Ishikawa (cell line): ENCODE measurements at regions not wholly inside any gene's neighbourhood (a gene's known extent, or its start where the extent isn't known, plus 50 kb on each side); places are given as distances from the start of the nearest gene placed in this dataset.

Experiments used
- EP300 ChIP-seq: IDR thresholded peaks from 2 replicates; pipeline ENCODE4 v1.6.1; 2012; ENCODE audit warnings: borderline replicate concordance
- NFIC ChIP-seq: IDR thresholded peaks from 2 replicates; pipeline ENCODE4 v1.6.1; 2012
- TAF1 ChIP-seq: IDR thresholded peaks from 2 replicates; pipeline ENCODE4 v1.6.1; 2012; ENCODE audit warnings: low read depth, mild to moderate bottlenecking
- TEAD4 ChIP-seq: IDR thresholded peaks from 2 replicates; pipeline ENCODE4 v1.6.1; 2012
- TF ChIP-seq, protein P1 (sequence below): IDR thresholded peaks from 2 replicates; pipeline ENCODE4 v1.6.1; 2012; ENCODE audit warnings: low read depth, mild to moderate bottlenecking

GRCh38 chr4:159446266-159446976 lies 343.5 kb downstream of the RAPGEF2 start:
- no peak for TF ChIP-seq TEAD4
- TF ChIP-seq EP300 = no peak
- TF ChIP-seq, protein P1, sequence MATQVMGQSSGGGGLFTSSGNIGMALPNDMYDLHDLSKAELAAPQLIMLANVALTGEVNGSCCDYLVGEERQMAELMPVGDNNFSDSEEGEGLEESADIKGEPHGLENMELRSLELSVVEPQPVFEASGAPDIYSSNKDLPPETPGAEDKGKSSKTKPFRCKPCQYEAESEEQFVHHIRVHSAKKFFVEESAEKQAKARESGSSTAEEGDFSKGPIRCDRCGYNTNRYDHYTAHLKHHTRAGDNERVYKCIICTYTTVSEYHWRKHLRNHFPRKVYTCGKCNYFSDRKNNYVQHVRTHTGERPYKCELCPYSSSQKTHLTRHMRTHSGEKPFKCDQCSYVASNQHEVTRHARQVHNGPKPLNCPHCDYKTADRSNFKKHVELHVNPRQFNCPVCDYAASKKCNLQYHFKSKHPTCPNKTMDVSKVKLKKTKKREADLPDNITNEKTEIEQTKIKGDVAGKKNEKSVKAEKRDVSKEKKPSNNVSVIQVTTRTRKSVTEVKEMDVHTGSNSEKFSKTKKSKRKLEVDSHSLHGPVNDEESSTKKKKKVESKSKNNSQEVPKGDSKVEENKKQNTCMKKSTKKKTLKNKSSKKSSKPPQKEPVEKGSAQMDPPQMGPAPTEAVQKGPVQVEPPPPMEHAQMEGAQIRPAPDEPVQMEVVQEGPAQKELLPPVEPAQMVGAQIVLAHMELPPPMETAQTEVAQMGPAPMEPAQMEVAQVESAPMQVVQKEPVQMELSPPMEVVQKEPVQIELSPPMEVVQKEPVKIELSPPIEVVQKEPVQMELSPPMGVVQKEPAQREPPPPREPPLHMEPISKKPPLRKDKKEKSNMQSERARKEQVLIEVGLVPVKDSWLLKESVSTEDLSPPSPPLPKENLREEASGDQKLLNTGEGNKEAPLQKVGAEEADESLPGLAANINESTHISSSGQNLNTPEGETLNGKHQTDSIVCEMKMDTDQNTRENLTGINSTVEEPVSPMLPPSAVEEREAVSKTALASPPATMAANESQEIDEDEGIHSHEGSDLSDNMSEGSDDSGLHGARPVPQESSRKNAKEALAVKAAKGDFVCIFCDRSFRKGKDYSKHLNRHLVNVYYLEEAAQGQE = no peak
- TF ChIP-seq TAF1 = no peak
- TF ChIP-seq NFIC = no peak
